GM20000 (cell line): ENCODE measurements at regions not wholly inside any gene's neighbourhood (a gene's known extent, or its start where the extent isn't known, plus 50 kb on each side); places are given as distances from the start of the nearest gene placed in this dataset.

Experiments used
- DNase-seq: peaks from one replicate; pipeline ENCODE4 v3.0.0; 2012; ENCODE audit warnings: low spot score
- CTCF ChIP-seq: IDR thresholded peaks from 2 replicates; pipeline ENCODE4 v1.5.1; 2012; ENCODE audit warnings: mild to moderate bottlenecking, control low read depth; ENCODE audit errors: extremely low read depth, missing control alignments

GRCh38 chr4:156036496-156036895 is 82.8 kb upstream of the CTSO start:
- no peak for DNase-seq
- TF ChIP-seq CTCF = no peak

- DNase-seq = no peak
- no peak for TF ChIP-seq CTCF
These were observed 76.0 kb upstream of the CTSO start for GRCh38 chr4:156029691-156030090.

- no peak for DNase-seq
- TF ChIP-seq CTCF = no peak
These were observed 67.6 kb upstream of the CTSO start for GRCh38 chr4:156021298-156021697.

- no peak for TF ChIP-seq CTCF
- no peak for DNase-seq
These were observed 65.6 kb upstream of the CTSO start for GRCh38 chr4:156019246-156019645.

- no peak for TF ChIP-seq CTCF
- no peak for DNase-seq
These were observed 64.7 kb upstream of the CTSO start for GRCh38 chr4:156018383-156018782.

GRCh38 chr4:156015781-156016180 is 62.1 kb upstream of the CTSO start:
- no peak for TF ChIP-seq CTCF
- no peak for DNase-seq

GRCh38 chr4:156006192-156006591 is 52.5 kb upstream of the CTSO start:
- no peak for TF ChIP-seq CTCF
- no peak for DNase-seq
